AG04449 (cell line): ENCODE measurements at regions not wholly inside any gene's neighbourhood (a gene's known extent, or its start where the extent isn't known, plus 50 kb on each side); places are given as distances from the start of the nearest gene placed in this dataset.

Experiments used
- CTCF ChIA-PET: fragments of 350-600 bp; formaldehyde crosslinking; extraction: SDS; loops from one replicate; lab custom pipeline; 2021; ENCODE audit warnings: antibody characterized with exemption; lab: Yijun Ruan, JAX
- POLR2A ChIA-PET: fragments of 400-600, 350-600 bp; formaldehyde crosslinking; extraction: SDS; loops from one replicate; lab custom pipeline; 2020; ENCODE audit warnings: antibody characterized with exemption, inconsistent platforms; lab: Yijun Ruan, JAX
- DNase-seq: peaks from one replicate; pipeline ENCODE4 v3.0.0-alpha.2; 2010; ENCODE audit warnings: low read depth, low spot score
- H3K4me3 ChIP-seq: 2 replicates; pipeline ENCODE4 v1.5.1; 2011; ENCODE audit warnings: low read depth, mild to moderate bottlenecking, control low read depth, low read length
- CTCF ChIP-seq: IDR thresholded peaks from one replicate; pipeline ENCODE4 v1.5.1; 2011; ENCODE audit warnings: mild to moderate bottlenecking, moderate library complexity, low read length, control low read depth, inconsistent platforms; ENCODE audit not compliant: insufficient read depth; ENCODE audit errors: missing control alignments

DNA sequence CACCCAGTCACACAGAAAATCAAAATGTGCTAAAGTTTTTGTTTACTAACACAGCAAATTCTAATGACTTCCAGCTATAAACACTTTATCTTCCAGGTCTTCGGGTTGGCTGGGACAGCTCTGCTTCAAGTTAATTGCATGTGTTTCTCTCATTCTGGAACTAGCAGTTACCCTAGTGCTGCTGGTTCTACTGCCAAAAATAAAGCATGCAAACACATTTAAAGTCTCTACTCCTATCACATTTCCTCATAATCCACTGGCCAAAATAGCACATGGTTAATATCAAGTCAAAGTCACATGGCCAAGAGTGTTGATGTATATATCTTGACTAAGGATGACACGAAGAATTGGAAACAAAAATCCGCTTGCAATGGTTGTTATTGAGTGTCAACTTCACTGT lies 973.1 kb upstream of the ADGRL2 start:
- TF ChIP-seq CTCF = no peak
- CTCF ChIA-PET = no interaction called here
- POLR2A ChIA-PET = no interaction called here

GRCh38 chr1:80825067-80825466 lies 975.7 kb upstream of the ADGRL2 start:
- POLR2A ChIA-PET = no interaction called here
- no peak overlapping the region for H3K4me3 ChIP-seq
- no peak for TF ChIP-seq CTCF
- no peak for DNase-seq
- CTCF ChIA-PET = no interaction called here

More for the DNA sequence above, 973.1 kb upstream of the ADGRL2 start:
- no peak overlapping the region for H3K4me3 ChIP-seq
- DNase-seq = no peak

GRCh38 chr1:80818211-80818610 lies 982.5 kb upstream of the ADGRL2 start:
- TF ChIP-seq CTCF = no peak
- ChIA-PET POLR2A (no interaction called here), CTCF (no interaction called here)

GRCh38 chr1:80807981-80808380 lies 992.8 kb upstream of the ADGRL2 start:
- no peak for DNase-seq
- CTCF ChIA-PET = no interaction called here
- H3K4me3 ChIP-seq = no peak overlapping the region
- no peak for TF ChIP-seq CTCF
- POLR2A ChIA-PET = no interaction called here

More at GRCh38 chr1:80818211-80818610, 982.5 kb upstream of the ADGRL2 start:
- no peak overlapping the region for H3K4me3 ChIP-seq
- no peak for DNase-seq

- no peak for TF ChIP-seq CTCF
- ChIA-PET POLR2A (no interaction called here), CTCF (no interaction called here)
- DNase-seq = no peak
- no peak overlapping the region for H3K4me3 ChIP-seq
These were observed 994.3 kb upstream of the ADGRL2 start for GRCh38 chr1:80806431-80806830.

DNA sequence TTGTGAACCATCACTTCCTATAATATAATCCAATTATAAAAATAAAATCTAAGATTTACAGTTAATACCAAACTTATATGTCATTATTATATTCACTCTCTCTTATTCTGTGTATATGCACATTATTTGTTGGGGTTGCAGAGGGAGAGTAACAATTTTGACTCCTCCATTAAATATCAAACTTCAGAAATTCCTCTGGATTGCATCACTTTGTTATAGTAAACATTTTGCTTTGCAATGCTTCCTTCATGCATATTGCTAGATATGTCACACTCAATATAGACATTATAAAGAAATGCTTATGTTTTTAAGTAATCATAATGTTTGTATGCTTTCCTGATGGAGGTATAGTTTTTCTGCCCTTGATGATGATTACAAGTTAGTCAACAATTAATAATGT lies 999.0 kb upstream of the ADGRL2 start:
- DNase-seq = no peak
- no peak overlapping the region for H3K4me3 ChIP-seq
- ChIA-PET POLR2A (no interaction called here), CTCF (no interaction called here)
- no peak for TF ChIP-seq CTCF
